Immature natural killer cell (primary cell): ENCODE measurements at regions not wholly inside any gene's neighbourhood (a gene's known extent, or its start where the extent isn't known, plus 50 kb on each side); places are given as distances from the start of the nearest gene placed in this dataset.

Source experiments
- DNase-seq, 3 donors: peaks; one replicate each; pipeline ENCODE4 v3.0.0; 2022; ENCODE audit warnings: mixed read lengths in 1 of 3
- H3K27ac Mint-ChIP-seq, 6 donors: one replicate each; pipeline ENCODE4 v1.8.0; 2020; ENCODE audit warnings: mixed read lengths in 6 of 6, mild to moderate bottlenecking in 5 of 6, inconsistent platforms in 4 of 6, moderate library complexity in 3 of 6
- H3K27me3 Mint-ChIP-seq, 3 donors: one replicate each; pipeline ENCODE4 v1.8.0; 2020 to 2021; ENCODE audit warnings: low read depth in 3 of 3, mild to moderate bottlenecking in 3 of 3, mixed read lengths in 3 of 3, moderate library complexity in 3 of 3, inconsistent platforms in 1 of 3
- H3K36me3 Mint-ChIP-seq, 3 donors: one replicate each; pipeline ENCODE4 v1.8.0; 2020; ENCODE audit warnings: mixed read lengths in 3 of 3, inconsistent platforms in 2 of 3, mild to moderate bottlenecking in 2 of 3
- H3K4me1 Mint-ChIP-seq, 2 donors: one replicate each; pipeline ENCODE4 v1.8.0; 2020; ENCODE audit warnings: inconsistent platforms in 2 of 2, mild to moderate bottlenecking in 2 of 2, mixed read lengths in 2 of 2, moderate library complexity in 1 of 2
- H3K4me3 Mint-ChIP-seq, 5 donors: one replicate each; pipeline ENCODE4 v1.8.0; 2020; ENCODE audit warnings: mild to moderate bottlenecking in 5 of 5, mixed read lengths in 5 of 5, inconsistent platforms in 3 of 5, moderate library complexity in 3 of 5
- H3K9me3 Mint-ChIP-seq, 6 donors: one replicate each; pipeline ENCODE4 v1.8.0; 2020; ENCODE audit warnings: mild to moderate bottlenecking in 6 of 6, mixed read lengths in 6 of 6, inconsistent platforms in 4 of 6, moderate library complexity in 3 of 6

DNA sequence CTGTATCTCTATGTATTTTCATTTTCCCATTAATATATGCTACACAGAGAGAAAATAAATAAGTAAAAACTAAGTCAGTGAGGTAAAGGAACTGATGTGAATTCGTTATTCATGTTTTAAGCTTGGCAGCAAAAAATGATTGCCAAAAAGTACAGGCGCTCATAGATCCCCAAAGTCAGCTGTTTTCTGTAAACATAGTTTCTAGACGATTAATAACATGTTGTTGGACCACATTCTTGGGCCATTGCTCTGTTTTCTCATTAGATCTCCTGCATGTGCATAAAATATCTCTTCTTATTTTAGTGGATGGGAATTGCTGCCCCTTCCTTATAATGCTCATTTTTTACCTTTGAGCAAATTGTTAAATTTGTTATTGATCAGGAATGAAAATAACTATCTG is 215.2 kb downstream of the TLE1 start:
- H3K27me3 Mint-ChIP-seq: peaks cover 0 to 6% (median 1%) of the 10 kb centered on the region in 3 donors
- no peaks in the 10 kb centered on the region for H3K36me3 Mint-ChIP-seq
- no peak overlapping the region for H3K27ac Mint-ChIP-seq
- DNase-seq: no peak
- H3K4me3 Mint-ChIP-seq: no peak overlapping the region
- no peaks in the 10 kb centered on the region for H3K9me3 Mint-ChIP-seq
- H3K4me1 Mint-ChIP-seq: no peaks in the 10 kb centered on the region

- H3K36me3 Mint-ChIP-seq: no peaks in the 10 kb centered on the region
- H3K4me1 Mint-ChIP-seq: no peaks in the 10 kb centered on the region
- H3K9me3 Mint-ChIP-seq: no peaks in the 10 kb centered on the region
- no peak overlapping the region for H3K4me3 Mint-ChIP-seq
- H3K27me3 Mint-ChIP-seq: peaks cover 0 to 6% (median 1%) of the 10 kb centered on the region in 3 donors
- no peak for DNase-seq
- H3K27ac Mint-ChIP-seq: no peak overlapping the region
Observed at GRCh38 chr9:81473708-81474107, 215.6 kb downstream of the TLE1 start.

GRCh38 chr9:81473206-81473605 is 216.1 kb downstream of the TLE1 start:
- Mint-ChIP-seq H3K4me1 (no peaks in the 10 kb centered on the region), H3K9me3 (no peaks in the 10 kb centered on the region), H3K36me3 (no peaks in the 10 kb centered on the region), H3K27me3 (peaks cover 0 to 6% (median 1%) of the 10 kb centered on the region in 3 donors), H3K27ac (no peak overlapping the region), H3K4me3 (no peak overlapping the region)
- no peak for DNase-seq

DNA sequence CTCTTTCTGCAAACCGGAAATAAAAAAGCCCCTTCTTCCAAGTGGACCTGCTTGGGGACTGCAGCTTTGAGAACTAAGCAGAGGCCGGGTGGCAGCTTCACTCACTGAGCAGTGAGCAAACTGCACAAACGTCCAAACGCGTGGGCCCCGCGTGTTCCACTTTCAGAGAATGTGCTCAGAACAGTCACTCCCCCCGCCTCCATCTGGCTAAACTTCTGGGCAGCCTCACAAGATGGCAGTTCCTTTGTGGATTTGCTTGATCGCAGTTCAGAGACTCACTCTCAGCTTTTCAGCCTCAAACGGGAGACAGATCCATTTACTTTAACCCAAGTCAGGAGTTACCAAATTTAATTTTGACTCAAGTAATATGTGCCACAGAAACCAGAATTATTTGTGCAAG is 216.6 kb downstream of the TLE1 start:
- Mint-ChIP-seq H3K9me3 (no peaks in the 10 kb centered on the region), H3K4me1 (no peaks in the 10 kb centered on the region), H3K4me3 (no peak overlapping the region), H3K27me3 (peaks cover 0 to 6% (median 1%) of the 10 kb centered on the region in 3 donors), H3K36me3 (no peaks in the 10 kb centered on the region), H3K27ac (no peak overlapping the region)
- DNase-seq: no peak

DNA sequence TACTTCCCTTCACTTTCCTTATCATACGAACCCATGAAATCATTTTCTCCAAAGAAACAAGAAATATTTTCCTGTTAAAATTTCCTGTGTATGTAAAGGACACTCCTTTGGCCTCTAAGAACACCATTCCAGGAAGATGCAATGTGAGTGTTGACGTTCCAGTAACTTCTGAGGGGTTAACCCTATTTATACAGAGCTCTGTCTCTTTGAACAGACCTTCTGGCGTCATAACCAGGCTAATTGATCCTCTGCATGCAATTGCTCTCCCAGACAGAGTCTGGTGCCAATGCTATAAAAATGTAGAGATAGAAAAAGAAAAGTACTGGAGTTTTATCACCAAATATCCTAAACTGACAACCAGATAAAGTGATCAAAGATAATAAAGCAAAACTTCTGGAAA is 218.5 kb downstream of the TLE1 start:
- Mint-ChIP-seq H3K4me3 (no peak overlapping the region), H3K9me3 (no peaks in the 10 kb centered on the region), H3K4me1 (no peaks in the 10 kb centered on the region), H3K27ac (no peak overlapping the region), H3K27me3 (peaks cover 0 to 7% (median 5%) of the 10 kb centered on the region in 3 donors), H3K36me3 (no peaks in the 10 kb centered on the region)
- no peak for DNase-seq

- Mint-ChIP-seq H3K36me3 (no peaks in the 10 kb centered on the region), H3K9me3 (no peaks in the 10 kb centered on the region), H3K27ac (no peak overlapping the region), H3K4me3 (no peak overlapping the region), H3K4me1 (no peaks in the 10 kb centered on the region), H3K27me3 (peaks cover 0 to 7% (median 5%) of the 10 kb centered on the region in 3 donors)
- no peak for DNase-seq
Observed at GRCh38 chr9:81468084-81468595, 221.2 kb downstream of the TLE1 start.

DNA sequence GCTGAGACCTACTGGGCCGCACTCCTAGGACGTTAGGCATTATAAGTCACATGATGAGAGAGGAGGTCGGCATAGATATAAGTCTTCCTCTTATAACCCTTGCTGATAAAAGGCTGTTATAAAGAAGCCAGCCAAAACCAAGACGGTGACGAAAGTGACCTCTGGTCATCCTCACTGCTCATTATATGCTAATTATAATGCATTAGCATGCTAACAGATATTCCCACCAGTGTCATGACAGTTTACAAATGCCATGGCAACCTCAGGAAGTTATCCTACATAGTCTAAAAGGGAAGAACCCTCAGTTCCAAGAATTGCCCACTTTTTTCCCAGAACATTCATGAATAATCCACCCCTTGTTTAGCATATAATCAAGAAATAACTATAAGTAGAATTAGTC is 222.4 kb downstream of the TLE1 start:
- H3K36me3 Mint-ChIP-seq: no peaks in the 10 kb centered on the region
- no peaks in the 10 kb centered on the region for H3K9me3 Mint-ChIP-seq
- peaks cover 0 to 7% (median 5%) of the 10 kb centered on the region in 3 donors for H3K27me3 Mint-ChIP-seq
- DNase-seq: no peak
- no peaks in the 10 kb centered on the region for H3K4me1 Mint-ChIP-seq
- no peak overlapping the region for H3K27ac Mint-ChIP-seq
- H3K4me3 Mint-ChIP-seq: no peak overlapping the region

DNA sequence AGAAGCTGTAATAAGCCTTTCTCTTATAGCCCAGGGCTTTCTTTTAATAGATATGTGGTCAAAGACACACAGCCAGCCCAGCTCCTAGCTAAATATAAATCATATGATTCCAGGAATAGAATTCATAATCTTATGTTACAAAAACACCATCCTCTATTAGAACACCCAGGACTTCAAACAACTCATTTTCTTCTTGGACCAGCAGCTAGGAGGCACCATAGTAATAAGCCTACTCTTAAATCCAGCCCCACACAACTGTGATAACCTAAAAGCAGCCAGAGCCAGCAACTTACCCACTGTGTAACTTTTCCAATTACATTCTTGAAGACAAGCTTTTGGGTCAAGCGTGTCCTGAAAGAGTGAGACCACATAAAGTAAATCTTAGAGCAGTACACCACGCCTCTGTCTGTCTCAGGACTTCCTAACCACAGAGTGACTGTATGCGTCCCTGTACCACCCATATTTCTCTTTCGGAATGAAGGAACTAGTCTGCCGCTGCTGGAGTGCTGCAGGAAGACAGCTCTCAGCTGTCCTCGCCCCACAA is 223.8 kb downstream of the TLE1 start:
- Mint-ChIP-seq H3K36me3 (no peaks in the 10 kb centered on the region), H3K9me3 (no peaks in the 10 kb centered on the region), H3K4me3 (no peak overlapping the region), H3K27me3 (peaks cover 0 to 5% (median 4%) of the 10 kb centered on the region in 3 donors), H3K27ac (no peak overlapping the region), H3K4me1 (no peaks in the 10 kb centered on the region)
- no peak for DNase-seq

- no peaks in the 10 kb centered on the region for H3K9me3 Mint-ChIP-seq
- H3K27me3 Mint-ChIP-seq: peaks cover 2 to 8% (median 3%) of the 10 kb centered on the region in 3 donors
- no peak overlapping the region for H3K27ac Mint-ChIP-seq
- DNase-seq: no peak
- no peaks in the 10 kb centered on the region for H3K4me1 Mint-ChIP-seq
- H3K36me3 Mint-ChIP-seq: no peaks in the 10 kb centered on the region
- H3K4me3 Mint-ChIP-seq: no peak overlapping the region
Observed at GRCh38 chr9:81462801-81463200, 226.5 kb downstream of the TLE1 start.

- Mint-ChIP-seq H3K36me3 (no peaks in the 10 kb centered on the region), H3K27me3 (peaks cover 3 to 4% (median 3%) of the 10 kb centered on the region in 3 donors), H3K4me1 (no peaks in the 10 kb centered on the region), H3K27ac (no peak overlapping the region), H3K9me3 (no peaks in the 10 kb centered on the region), H3K4me3 (no peak overlapping the region)
- no peak for DNase-seq
Observed at GRCh38 chr9:81461196-81461595, 228.2 kb downstream of the TLE1 start.

DNA sequence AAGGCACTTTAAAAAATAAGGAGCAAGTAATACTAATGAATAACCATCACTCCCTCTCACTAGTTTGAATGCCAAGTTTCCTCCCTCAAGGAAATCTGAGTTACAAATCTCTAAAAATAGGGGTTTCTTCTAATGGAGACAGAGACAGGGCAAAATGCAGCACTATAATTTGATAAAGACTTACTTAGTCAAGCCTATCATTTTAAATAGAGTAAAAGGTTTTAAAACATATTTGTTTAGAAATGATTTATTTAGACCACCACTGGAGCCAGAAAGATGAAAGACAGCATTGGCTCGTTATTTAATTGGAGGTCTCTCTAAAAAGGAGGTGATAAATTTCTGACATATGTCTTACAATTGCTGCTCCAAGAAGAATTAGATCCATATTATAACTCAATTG is 228.7 kb downstream of the TLE1 start:
- Mint-ChIP-seq H3K27me3 (peaks cover 3 to 4% (median 3%) of the 10 kb centered on the region in 3 donors), H3K36me3 (no peaks in the 10 kb centered on the region), H3K9me3 (no peaks in the 10 kb centered on the region), H3K27ac (no peak overlapping the region), H3K4me1 (no peaks in the 10 kb centered on the region), H3K4me3 (no peak overlapping the region)
- DNase-seq: no peak

GRCh38 chr9:81459591-81459990 is 229.8 kb downstream of the TLE1 start:
- Mint-ChIP-seq H3K4me1 (no peaks in the 10 kb centered on the region), H3K36me3 (no peaks in the 10 kb centered on the region), H3K9me3 (no peaks in the 10 kb centered on the region)

DNA sequence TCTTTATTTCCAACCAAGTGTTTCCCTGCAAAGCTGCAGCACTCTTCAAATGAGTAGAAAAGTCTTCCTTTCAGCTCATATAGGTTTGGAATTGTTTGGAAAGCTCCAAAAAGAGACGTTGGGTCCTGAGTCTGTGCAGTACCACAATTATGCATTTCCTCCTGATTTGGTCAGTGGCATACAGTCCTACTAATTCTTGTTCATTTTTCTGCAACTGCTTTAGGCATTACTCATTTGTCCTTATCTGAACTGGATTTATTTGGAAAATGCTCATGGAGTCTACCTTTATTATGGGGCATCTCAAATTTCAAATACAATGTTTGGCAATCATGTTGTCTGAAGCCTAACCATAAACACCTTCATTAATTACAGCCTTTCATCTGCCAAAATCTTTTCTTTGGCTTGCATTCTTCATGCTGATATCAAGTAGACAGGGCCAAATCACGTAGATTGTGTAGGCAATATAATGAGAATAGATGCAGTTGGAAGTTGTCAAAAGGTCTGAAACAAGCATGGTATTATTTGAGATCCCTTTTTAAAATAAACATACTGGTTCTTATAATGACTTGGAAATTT is 232.8 kb downstream of the TLE1 start:
- DNase-seq: no peak
- Mint-ChIP-seq H3K9me3 (no peaks in the 10 kb centered on the region), H3K36me3 (no peaks in the 10 kb centered on the region), H3K27me3 (peaks cover 3 to 4% (median 3%) of the 10 kb centered on the region in 3 donors), H3K4me3 (no peak overlapping the region), H3K27ac (no peak overlapping the region), H3K4me1 (no peaks in the 10 kb centered on the region)

More at GRCh38 chr9:81459591-81459990, 229.8 kb downstream of the TLE1 start:
- DNase-seq: no peak
- Mint-ChIP-seq H3K27ac (no peak overlapping the region), H3K4me3 (no peak overlapping the region), H3K27me3 (peaks cover 3 to 4% (median 3%) of the 10 kb centered on the region in 3 donors)

DNA sequence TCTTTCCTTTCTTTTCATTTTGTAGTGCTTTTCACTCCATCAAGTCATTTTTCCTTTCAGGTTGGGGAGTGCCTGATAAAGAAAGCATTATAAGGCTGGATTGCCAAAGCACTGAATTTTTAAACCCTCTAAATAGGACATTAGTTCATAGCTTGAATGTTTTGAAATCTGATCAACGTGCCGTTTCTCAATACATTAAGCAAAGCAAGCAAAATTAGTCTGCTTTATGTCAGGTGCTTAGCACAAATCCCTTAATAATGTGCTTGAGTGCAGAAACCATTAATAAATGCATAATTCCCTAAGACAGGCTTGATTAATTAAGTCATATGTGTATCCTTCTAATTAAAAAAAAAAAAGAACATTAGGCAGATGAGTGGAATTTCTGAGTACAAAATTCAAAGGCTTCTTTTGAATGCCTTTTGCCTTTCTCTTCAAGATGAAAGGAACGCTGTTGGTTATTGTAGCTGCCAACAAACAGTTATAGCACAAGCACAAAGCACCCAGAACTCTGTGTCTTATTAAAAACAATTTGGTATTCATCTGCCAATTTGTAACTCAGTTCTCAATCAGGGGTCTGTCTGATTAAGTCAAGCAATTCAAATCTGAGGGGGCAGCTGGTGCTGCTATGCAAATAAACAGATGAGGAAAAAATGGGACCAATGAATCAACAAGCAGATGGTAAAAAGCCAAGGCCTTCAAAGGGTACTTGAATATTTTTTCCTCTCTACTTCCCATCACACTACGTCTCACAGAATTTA is 233.7 kb downstream of the TLE1 start:
- H3K27me3 Mint-ChIP-seq: peaks cover 3 to 4% (median 3%) of the 10 kb centered on the region in 3 donors
- H3K36me3 Mint-ChIP-seq: no peaks in the 10 kb centered on the region
- H3K4me3 Mint-ChIP-seq: no peak overlapping the region
- no peak for DNase-seq
- no peak overlapping the region for H3K27ac Mint-ChIP-seq
- H3K4me1 Mint-ChIP-seq: no peaks in the 10 kb centered on the region
- H3K9me3 Mint-ChIP-seq: no peaks in the 10 kb centered on the region
